Osteocyte (in vitro differentiated cells): ENCODE measurements at regions not wholly inside any gene's neighbourhood (a gene's known extent, or its start where the extent isn't known, plus 50 kb on each side); places are given as distances from the start of the nearest gene placed in this dataset.
A peak's percentile ranks its signal among the peaks of the same experiment; 100 is the strongest.

ENCODE experiments used
- DNase-seq: peaks from one replicate; pipeline ENCODE4 v3.0.0; 2021; ENCODE audit warnings: mixed read lengths; ENCODE audit not compliant: unreplicated experiment; ENCODE audit errors: extremely low spot score
- H3K27ac Mint-ChIP-seq: one replicate; pipeline ENCODE4 v1.8.0; 2021; ENCODE audit warnings: mild to moderate bottlenecking, mixed read lengths; ENCODE audit not compliant: unreplicated experiment
- H3K27me3 Mint-ChIP-seq: one replicate; pipeline ENCODE4 v1.8.0; 2021; ENCODE audit warnings: mixed read lengths; ENCODE audit not compliant: unreplicated experiment
- H3K36me3 Mint-ChIP-seq: one replicate; pipeline ENCODE4 v1.8.0; 2021; ENCODE audit warnings: mixed read lengths; ENCODE audit not compliant: unreplicated experiment
- H3K4me1 Mint-ChIP-seq: one replicate; pipeline ENCODE4 v1.8.0; 2021; ENCODE audit warnings: mixed read lengths; ENCODE audit not compliant: unreplicated experiment
- H3K4me3 Mint-ChIP-seq: one replicate; pipeline ENCODE4 v1.8.0; 2021; ENCODE audit warnings: mild to moderate bottlenecking, moderate library complexity, mixed read lengths; ENCODE audit not compliant: unreplicated experiment
- H3K9me3 Mint-ChIP-seq: one replicate; pipeline ENCODE4 v1.8.0; 2021; ENCODE audit warnings: mixed read lengths; ENCODE audit not compliant: unreplicated experiment
- CTCF ChIP-seq: fragments of 200-600 bp; sonication (generic); IDR thresholded peaks from 2 replicates; pipeline ENCODE4 v1.5.0; 2021; ENCODE audit warnings: antibody characterized with exemption, mild to moderate bottlenecking, moderate library complexity

- no peak for DNase-seq
- Mint-ChIP-seq H3K36me3 (no peaks in the 10 kb centered on the region), H3K27ac (no peak overlapping the region), H3K4me3 (no peak overlapping the region), H3K27me3 (no peaks in the 10 kb centered on the region), H3K9me3 (no peaks in the 10 kb centered on the region), H3K4me1 (no peaks in the 10 kb centered on the region)
- no peak for TF ChIP-seq CTCF
Observed at GRCh38 chrX:129123795-129124194, 399.5 kb downstream of the SMARCA1 start.

DNA sequence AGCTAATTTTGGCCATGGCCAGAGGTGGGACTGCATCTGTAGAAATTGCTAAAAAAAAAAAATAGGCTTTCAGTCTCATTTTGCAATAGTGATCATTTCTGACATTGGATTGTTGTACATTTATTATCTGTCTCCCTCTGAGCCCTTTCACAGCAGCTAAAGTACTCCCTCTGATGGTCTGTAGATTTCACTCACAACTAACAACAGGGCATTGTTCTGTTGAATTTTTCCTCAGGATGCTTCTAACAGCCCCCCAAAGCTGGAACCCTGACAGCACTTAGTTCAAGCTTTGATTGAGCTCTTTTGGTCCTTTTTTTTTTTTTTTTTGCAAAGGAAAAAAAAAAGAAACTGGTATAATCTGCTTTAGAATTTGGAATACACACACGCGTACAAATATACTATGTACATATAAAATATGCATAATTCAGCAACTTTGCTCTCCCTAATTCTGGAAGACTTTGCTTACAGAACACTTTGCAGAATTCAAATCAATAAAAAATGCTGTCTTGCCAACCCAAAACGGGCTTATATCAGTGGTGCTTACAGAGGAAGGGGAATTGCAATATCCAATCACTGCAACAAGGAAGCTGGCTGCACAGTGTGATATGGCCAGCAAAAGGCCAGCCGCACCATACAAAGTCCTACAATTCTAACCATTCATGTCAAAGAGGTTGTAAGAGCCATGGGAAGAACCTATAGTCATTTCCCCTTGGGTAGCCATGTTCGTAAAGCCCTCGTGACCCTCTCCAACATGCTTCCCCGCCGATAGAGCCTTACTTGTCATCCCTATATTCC, 406.4 kb downstream of the SMARCA1 start:
- DNase-seq = no peak
- Mint-ChIP-seq H3K4me1 (no peaks in the 10 kb centered on the region), H3K4me3 (no peak overlapping the region), H3K27ac (no peak overlapping the region), H3K27me3 (no peaks in the 10 kb centered on the region), H3K36me3 (no peaks in the 10 kb centered on the region), H3K9me3 (no peaks in the 10 kb centered on the region)
- no peak for TF ChIP-seq CTCF

DNA sequence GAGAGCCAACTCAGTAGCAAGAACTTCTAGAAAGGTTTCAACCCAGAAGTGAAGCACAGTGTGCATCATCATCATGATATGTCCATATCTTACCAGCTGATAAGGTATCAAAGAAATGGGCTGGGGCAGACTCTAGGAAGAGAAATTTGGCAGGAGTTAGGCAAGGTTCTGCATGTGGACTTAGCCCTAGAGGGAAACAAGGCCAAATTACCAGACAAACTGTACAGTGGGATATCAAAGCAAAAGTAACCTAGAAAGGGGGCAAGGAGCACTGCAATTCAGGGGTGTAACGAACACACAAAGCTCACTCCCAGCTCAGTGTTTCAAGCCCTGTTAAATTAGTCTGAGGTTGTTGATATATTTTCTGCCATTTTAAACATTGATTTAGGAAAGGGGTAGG, 407.4 kb downstream of the SMARCA1 start:
- H3K4me1 Mint-ChIP-seq = no peaks in the 10 kb centered on the region
- DNase-seq = no peak
- no peak for TF ChIP-seq CTCF
- H3K4me3 Mint-ChIP-seq = no peak overlapping the region
- H3K27me3 Mint-ChIP-seq = no peaks in the 10 kb centered on the region
- H3K9me3 Mint-ChIP-seq = no peaks in the 10 kb centered on the region
- H3K36me3 Mint-ChIP-seq = no peaks in the 10 kb centered on the region
- no peak overlapping the region for H3K27ac Mint-ChIP-seq

DNA sequence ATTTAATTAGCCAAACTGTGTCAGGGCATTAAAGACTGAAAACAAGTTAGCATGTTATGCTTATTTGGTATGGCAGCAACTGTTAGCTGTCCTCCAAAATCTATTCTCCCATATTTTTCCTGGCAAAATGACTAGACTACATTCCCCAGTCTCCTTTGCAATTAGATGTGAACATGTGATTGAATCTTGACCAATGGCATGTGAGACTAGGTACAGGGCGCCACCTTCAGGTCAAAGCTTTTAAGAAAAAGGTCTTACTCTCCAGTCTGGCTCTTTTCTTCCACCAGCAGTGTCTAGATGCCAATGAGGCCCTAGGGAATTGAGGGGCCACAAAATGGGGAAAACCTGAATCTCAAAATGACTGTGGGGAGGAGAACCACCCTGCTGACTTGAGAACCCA, 408.2 kb downstream of the SMARCA1 start:
- no peak overlapping the region for H3K27ac Mint-ChIP-seq
- no peaks in the 10 kb centered on the region for H3K4me1 Mint-ChIP-seq
- DNase-seq = no peak
- no peaks in the 10 kb centered on the region for H3K27me3 Mint-ChIP-seq
- no peaks in the 10 kb centered on the region for H3K9me3 Mint-ChIP-seq
- no peak overlapping the region for H3K4me3 Mint-ChIP-seq
- peak; percentile 28 for TF ChIP-seq CTCF
- H3K36me3 Mint-ChIP-seq = no peaks in the 10 kb centered on the region

- Mint-ChIP-seq H3K27me3 (no peaks in the 10 kb centered on the region), H3K36me3 (no peaks in the 10 kb centered on the region), H3K9me3 (no peaks in the 10 kb centered on the region), H3K4me3 (no peak overlapping the region), H3K4me1 (no peaks in the 10 kb centered on the region), H3K27ac (no peak overlapping the region)
- DNase-seq = no peak
- no peak for TF ChIP-seq CTCF
Observed at GRCh38 chrX:129111081-129111798, 412.1 kb downstream of the SMARCA1 start.
